Neutrophil (primary cell): ENCODE measurements at regions not wholly inside any gene's neighbourhood (a gene's known extent, or its start where the extent isn't known, plus 50 kb on each side); places are given as distances from the start of the nearest gene placed in this dataset.

Experiments
- H3K27ac ChIP-seq: fragments of 200-600 bp; sonication (generic); 2 replicates; pipeline ENCODE4 v1.5.1; 2016; ENCODE audit warnings: mild to moderate bottlenecking, moderate library complexity
- H3K27me3 ChIP-seq: fragments of 200-600 bp; sonication (generic); 2 replicates; pipeline ENCODE4 v1.6.0; 2016; ENCODE audit warnings: mild to moderate bottlenecking
- H3K36me3 ChIP-seq: fragments of 200-600 bp; sonication (generic); 2 replicates; pipeline ENCODE4 v1.5.1; 2017
- H3K4me1 ChIP-seq, 2 experiments: fragments of 200-600 bp in 1 of 2; sonication (generic) in 1 of 2; 1 replicate in 1 of 2; 2 replicates in 1 of 2; pipeline versions ENCODE4 v1.5.1 to v1.6.1; 2013 to 2016; ENCODE audit warnings: low read depth in 1 of 2, low read length in 1 of 2, mild to moderate bottlenecking in 1 of 2, moderate library complexity in 1 of 2; ENCODE audit not compliant: control insufficient read depth in 1 of 2, insufficient read depth in 1 of 2
- H3K4me3 ChIP-seq, 2 experiments: fragments of 200-600 bp in 1 of 2; sonication (generic) in 1 of 2; 1 replicate in 1 of 2; 2 replicates in 1 of 2; pipeline ENCODE4 v1.5.1; 2013 to 2016; ENCODE audit warnings: low read depth in 1 of 2, low read length in 1 of 2, mild to moderate bottlenecking in 1 of 2, moderate library complexity in 1 of 2
- H3K9me3 ChIP-seq: fragments of 200-600 bp; sonication (generic); 2 replicates; pipeline ENCODE4 v1.5.1; 2016
- TF ChIP-seq, protein P1 (sequence below): fragments of 200-600 bp; sonication (generic); IDR thresholded peaks from 2 replicates; pipeline ENCODE4 v1.5.1; 2016; ENCODE audit warnings: antibody characterized with exemption

DNA sequence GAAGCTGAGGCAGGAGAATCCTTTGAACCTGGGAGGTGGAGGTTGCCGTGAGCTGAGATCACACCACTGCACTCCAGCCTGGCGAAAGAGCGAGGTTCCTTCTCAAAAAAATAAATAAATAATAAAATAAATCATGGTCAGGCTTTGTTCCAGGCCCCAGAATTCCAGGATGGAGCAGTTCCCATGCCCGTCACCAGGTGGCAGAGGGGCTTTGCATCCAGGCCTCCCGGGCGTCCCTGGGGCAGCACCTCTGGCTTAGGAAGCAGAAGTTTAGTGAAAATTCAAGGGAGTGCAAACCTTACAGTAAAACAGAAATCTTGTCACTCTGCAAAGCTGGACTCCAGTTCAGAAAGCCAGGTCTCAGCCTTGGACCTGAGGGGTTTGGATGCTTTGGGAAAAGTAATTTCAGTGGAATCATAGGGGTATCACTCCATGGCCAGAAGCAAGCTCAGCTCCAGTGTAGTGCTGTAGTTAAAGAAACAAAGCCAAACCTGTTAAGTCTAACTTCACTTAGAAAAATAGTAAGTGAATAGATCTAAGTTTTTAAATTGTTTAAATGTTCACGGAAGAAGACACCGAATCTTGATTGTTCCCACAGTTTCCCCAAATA lies 512.7 kb downstream of the CMPK2 start:
- H3K36me3 ChIP-seq, result no peaks in the 10 kb centered on the region

GRCh38 chr2:6353669-6354068 lies 512.0 kb downstream of the CMPK2 start:
- Histone ChIP-seq H3K36me3 (no peaks in the 10 kb centered on the region), H3K27ac (no peak overlapping the region), H3K4me3 (no peak overlapping the region), H3K9me3 (no peaks in the 10 kb centered on the region), H3K27me3 (no peaks in the 10 kb centered on the region), H3K4me1 (no peaks in the 10 kb centered on the region)
- TF ChIP-seq, protein P1, sequence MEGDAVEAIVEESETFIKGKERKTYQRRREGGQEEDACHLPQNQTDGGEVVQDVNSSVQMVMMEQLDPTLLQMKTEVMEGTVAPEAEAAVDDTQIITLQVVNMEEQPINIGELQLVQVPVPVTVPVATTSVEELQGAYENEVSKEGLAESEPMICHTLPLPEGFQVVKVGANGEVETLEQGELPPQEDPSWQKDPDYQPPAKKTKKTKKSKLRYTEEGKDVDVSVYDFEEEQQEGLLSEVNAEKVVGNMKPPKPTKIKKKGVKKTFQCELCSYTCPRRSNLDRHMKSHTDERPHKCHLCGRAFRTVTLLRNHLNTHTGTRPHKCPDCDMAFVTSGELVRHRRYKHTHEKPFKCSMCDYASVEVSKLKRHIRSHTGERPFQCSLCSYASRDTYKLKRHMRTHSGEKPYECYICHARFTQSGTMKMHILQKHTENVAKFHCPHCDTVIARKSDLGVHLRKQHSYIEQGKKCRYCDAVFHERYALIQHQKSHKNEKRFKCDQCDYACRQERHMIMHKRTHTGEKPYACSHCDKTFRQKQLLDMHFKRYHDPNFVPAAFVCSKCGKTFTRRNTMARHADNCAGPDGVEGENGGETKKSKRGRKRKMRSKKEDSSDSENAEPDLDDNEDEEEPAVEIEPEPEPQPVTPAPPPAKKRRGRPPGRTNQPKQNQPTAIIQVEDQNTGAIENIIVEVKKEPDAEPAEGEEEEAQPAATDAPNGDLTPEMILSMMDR, result no peak

More for the DNA sequence above, 512.7 kb downstream of the CMPK2 start:
- H3K4me1 ChIP-seq, result no peaks in the 10 kb centered on the region
- no peak overlapping the region for H3K27ac ChIP-seq
- TF ChIP-seq, protein P1, result no peak
- no peaks in the 10 kb centered on the region for H3K27me3 ChIP-seq
- H3K4me3 ChIP-seq, result no peak overlapping the region
- H3K9me3 ChIP-seq, result no peaks in the 10 kb centered on the region

- Histone ChIP-seq H3K27me3 (no peaks in the 10 kb centered on the region), H3K27ac (no peak overlapping the region), H3K9me3 (no peaks in the 10 kb centered on the region), H3K36me3 (no peaks in the 10 kb centered on the region), H3K4me1 (no peaks in the 10 kb centered on the region), H3K4me3 (no peak overlapping the region)
- TF ChIP-seq, protein P1, result no peak
Observed at GRCh38 chr2:6354546-6354945, 511.2 kb downstream of the CMPK2 start.

DNA sequence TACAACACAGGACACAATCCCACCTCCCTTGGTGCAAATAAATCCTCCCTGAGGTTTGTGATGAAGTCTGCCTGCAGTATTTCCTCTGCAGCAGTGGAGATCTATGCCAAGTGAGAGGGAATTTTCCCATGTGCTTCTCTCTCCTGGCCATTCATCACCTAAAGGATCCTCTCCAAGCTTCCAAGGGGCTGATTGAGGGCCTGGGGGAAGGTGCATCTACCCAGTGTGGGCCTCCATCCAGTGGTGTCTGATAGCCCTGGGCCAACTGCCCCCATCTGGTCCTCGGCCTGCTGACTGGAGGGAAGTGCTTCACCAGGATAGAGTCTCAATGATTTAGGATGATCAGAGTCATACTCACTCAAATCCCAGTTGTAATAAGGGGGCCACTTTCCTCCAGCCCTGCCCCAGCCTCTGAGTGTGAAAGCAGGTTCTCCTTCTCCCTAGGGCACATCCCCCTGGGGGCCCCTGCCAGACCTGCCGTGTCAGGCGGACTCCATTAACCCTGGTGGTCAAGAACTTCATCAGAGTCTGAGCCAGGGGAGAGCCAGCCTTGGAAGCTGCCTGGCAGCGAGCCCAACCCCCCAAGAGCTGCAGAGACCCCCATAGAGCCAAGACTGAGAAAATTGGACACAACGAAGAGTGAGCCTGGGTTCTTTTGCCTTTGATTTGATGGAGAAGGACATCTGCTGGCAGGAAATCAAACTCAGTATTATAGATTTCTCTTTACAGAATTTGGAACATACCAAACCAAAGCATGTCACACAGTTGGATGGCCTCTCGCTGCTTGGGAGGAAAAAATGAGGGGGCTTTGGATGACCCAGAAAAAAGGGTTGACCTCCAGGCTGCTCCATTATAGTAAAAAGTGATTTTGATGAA lies 509.6 kb downstream of the CMPK2 start:
- Histone ChIP-seq H3K4me3 (no peak overlapping the region), H3K27me3 (no peaks in the 10 kb centered on the region), H3K4me1 (no peaks in the 10 kb centered on the region), H3K27ac (no peak overlapping the region), H3K9me3 (no peaks in the 10 kb centered on the region), H3K36me3 (no peaks in the 10 kb centered on the region)
- TF ChIP-seq, protein P1, result no peak

- Histone ChIP-seq H3K27ac (no peak overlapping the region), H3K27me3 (no peaks in the 10 kb centered on the region), H3K9me3 (no peaks in the 10 kb centered on the region), H3K4me1 (no peaks in the 10 kb centered on the region), H3K36me3 (no peaks in the 10 kb centered on the region), H3K4me3 (no peak overlapping the region)
- TF ChIP-seq, protein P1, result no peak
Observed at GRCh38 chr2:6358546-6358945, 507.2 kb downstream of the CMPK2 start.
